ENCODE measurements at regions not wholly inside any gene's neighbourhood (a gene's known extent, or its start where the extent isn't known, plus 50 kb on each side); places are given as distances from the start of the nearest gene placed in this dataset.

DNA sequence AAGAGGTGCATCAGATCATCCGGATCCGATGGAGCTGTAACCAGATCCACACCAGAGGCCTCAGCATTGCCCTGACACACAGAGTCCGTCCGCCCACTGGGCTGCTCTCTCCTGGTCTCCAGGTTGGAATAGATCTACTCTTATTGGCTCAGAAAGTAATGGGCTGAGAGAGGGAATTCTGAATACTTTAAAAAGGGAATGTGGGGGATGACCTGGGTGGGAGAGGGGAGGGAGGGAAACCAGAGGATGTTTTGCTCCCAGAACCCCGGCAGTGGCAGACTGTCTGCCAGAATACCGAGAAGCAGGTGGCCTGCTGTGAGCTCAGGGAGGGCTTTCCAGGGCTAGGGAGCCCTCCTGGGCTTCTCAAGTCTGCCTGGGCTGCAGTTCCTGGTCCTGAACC is 126.5 kb downstream of the ENGASE start:
- TF ChIP-seq, protein P1, sequence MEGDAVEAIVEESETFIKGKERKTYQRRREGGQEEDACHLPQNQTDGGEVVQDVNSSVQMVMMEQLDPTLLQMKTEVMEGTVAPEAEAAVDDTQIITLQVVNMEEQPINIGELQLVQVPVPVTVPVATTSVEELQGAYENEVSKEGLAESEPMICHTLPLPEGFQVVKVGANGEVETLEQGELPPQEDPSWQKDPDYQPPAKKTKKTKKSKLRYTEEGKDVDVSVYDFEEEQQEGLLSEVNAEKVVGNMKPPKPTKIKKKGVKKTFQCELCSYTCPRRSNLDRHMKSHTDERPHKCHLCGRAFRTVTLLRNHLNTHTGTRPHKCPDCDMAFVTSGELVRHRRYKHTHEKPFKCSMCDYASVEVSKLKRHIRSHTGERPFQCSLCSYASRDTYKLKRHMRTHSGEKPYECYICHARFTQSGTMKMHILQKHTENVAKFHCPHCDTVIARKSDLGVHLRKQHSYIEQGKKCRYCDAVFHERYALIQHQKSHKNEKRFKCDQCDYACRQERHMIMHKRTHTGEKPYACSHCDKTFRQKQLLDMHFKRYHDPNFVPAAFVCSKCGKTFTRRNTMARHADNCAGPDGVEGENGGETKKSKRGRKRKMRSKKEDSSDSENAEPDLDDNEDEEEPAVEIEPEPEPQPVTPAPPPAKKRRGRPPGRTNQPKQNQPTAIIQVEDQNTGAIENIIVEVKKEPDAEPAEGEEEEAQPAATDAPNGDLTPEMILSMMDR (IDR thresholded peaks at IDR 0.05; ENCODE audit: extremely low read depth in 1 of 2, insufficient read depth in 1 of 2, low read depth in 1 of 2, low read length in 2 of 2): no peak
- TF ChIP-seq POLR2AphosphoS5 (IDR thresholded peaks at IDR 0.05; ENCODE audit: insufficient read depth, low read depth, low read length) (no peak), FOS (IDR thresholded peaks at IDR 0.05; ENCODE audit: borderline replicate concordance, insufficient read depth, low read length) (no peak), POLR2A (IDR thresholded peaks at IDR 0.05; ENCODE audit: low read depth, low read length) (no peak), EZH2 (IDR thresholded peaks at IDR 0.05; ENCODE audit: borderline replicate concordance, low read depth, low read length, severe bottlenecking) (no peak), GATA2 (IDR thresholded peaks at IDR 0.05; ENCODE audit: insufficient read depth, insufficient read length, low read depth, low read length) (no peak), MYC (IDR thresholded peaks at IDR 0.05; ENCODE audit: low read depth, low read length) (no peak), JUN (IDR thresholded peaks at IDR 0.05; ENCODE audit: borderline replicate concordance, insufficient read depth, insufficient read length, low read depth) (no peak)
- TF ChIP-seq, protein P2, sequence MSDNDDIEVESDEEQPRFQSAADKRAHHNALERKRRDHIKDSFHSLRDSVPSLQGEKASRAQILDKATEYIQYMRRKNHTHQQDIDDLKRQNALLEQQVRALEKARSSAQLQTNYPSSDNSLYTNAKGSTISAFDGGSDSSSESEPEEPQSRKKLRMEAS (IDR thresholded peaks at IDR 0.05; ENCODE audit: insufficient read depth, insufficient read length): no peak
